ENCODE measurements at regions not wholly inside any gene's neighbourhood (a gene's known extent, or its start where the extent isn't known, plus 50 kb on each side); places are given as distances from the start of the nearest gene placed in this dataset.

DNA sequence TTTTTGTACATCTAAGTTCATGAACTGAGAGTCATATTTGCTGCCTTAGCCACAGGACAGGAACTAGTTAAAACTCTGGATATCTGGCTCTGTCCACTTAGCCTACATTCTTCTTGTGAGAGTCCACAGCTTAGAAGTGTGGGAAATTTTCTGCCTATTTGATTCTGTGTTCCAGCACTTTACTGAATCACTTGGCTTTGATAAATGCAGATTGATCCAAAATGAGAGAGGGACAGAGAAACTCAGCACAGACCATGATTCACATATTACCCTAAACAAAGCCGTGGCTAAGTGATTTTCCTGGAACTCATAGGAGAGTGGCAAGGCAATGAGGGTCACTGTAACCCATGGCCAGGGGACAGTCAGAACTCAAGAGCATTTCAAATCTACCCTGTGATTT, 87.5 kb upstream of the CADPS start:
- TF ChIP-seq, protein P1, sequence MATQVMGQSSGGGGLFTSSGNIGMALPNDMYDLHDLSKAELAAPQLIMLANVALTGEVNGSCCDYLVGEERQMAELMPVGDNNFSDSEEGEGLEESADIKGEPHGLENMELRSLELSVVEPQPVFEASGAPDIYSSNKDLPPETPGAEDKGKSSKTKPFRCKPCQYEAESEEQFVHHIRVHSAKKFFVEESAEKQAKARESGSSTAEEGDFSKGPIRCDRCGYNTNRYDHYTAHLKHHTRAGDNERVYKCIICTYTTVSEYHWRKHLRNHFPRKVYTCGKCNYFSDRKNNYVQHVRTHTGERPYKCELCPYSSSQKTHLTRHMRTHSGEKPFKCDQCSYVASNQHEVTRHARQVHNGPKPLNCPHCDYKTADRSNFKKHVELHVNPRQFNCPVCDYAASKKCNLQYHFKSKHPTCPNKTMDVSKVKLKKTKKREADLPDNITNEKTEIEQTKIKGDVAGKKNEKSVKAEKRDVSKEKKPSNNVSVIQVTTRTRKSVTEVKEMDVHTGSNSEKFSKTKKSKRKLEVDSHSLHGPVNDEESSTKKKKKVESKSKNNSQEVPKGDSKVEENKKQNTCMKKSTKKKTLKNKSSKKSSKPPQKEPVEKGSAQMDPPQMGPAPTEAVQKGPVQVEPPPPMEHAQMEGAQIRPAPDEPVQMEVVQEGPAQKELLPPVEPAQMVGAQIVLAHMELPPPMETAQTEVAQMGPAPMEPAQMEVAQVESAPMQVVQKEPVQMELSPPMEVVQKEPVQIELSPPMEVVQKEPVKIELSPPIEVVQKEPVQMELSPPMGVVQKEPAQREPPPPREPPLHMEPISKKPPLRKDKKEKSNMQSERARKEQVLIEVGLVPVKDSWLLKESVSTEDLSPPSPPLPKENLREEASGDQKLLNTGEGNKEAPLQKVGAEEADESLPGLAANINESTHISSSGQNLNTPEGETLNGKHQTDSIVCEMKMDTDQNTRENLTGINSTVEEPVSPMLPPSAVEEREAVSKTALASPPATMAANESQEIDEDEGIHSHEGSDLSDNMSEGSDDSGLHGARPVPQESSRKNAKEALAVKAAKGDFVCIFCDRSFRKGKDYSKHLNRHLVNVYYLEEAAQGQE (IDR thresholded peaks at IDR 0.05; ENCODE audit: insufficient read depth in 1 of 2, low read depth in 2 of 2, low read length in 2 of 2), result no peak
- TF ChIP-seq FOXP2 (optimal IDR thresholded peaks at IDR 0.05; ENCODE audit: borderline replicate concordance, extremely low read depth, extremely low read length, insufficient read depth) (no peak), POLR2AphosphoS5 (IDR thresholded peaks at IDR 0.05; ENCODE audit: low read depth, low read length) (no peak), SIN3A (IDR thresholded peaks at IDR 0.05; ENCODE audit: borderline replicate concordance, insufficient read depth, low read length) (no peak), TAF1 (IDR thresholded peaks at IDR 0.05; ENCODE audit: borderline replicate concordance, insufficient read depth, low read length) (no peak)

DNA sequence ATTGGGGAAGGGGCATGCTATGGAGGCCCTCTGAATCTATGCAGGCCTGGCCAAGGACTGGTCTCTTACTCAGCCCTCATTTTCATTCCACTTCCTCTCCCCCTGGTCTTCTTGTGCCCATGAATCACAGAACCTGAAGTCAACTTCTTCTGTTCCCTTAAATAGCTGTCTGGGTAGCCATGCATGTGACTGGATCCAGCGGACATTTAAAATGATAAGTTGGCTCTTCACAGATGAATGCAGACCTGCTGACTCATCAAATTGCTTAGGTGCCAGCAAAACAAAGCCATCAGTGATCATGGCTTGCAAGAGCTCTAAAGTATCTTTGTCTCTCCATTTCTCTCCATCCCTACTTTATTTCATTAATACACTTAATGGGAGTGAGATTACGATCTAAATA, 90.1 kb upstream of the CADPS start:
- TF ChIP-seq TAF1 (IDR thresholded peaks at IDR 0.05; ENCODE audit: borderline replicate concordance, insufficient read depth, low read length) (no peak), SIN3A (IDR thresholded peaks at IDR 0.05; ENCODE audit: borderline replicate concordance, insufficient read depth, low read length) (no peak), POLR2AphosphoS5 (IDR thresholded peaks at IDR 0.05; ENCODE audit: low read depth, low read length) (no peak), FOXP2 (optimal IDR thresholded peaks at IDR 0.05; ENCODE audit: borderline replicate concordance, extremely low read depth, extremely low read length, insufficient read depth) (no peak)
- TF ChIP-seq, protein P1 (IDR thresholded peaks at IDR 0.05; ENCODE audit: insufficient read depth in 1 of 2, low read depth in 2 of 2, low read length in 2 of 2), result no peak

DNA sequence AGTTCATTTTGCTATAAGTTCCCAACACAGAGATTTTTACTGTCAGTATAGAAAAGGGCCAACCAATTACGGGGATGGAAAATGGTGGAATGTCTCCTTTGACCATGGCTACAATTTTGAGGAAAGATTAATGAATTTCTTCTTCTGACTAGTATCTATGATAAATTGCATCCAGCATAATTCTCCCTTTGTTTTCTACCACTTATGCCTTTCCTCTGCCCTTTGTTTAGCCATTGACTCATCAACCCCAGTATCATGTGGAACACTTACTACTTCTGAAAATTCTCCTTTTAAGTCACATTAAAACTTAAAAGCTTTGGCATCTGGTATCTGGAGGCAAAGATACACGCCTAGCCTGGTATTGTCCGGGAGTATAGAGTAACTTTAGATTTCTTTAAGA, 92.9 kb upstream of the CADPS start:
- TF ChIP-seq FOXP2 (optimal IDR thresholded peaks at IDR 0.05; ENCODE audit: borderline replicate concordance, extremely low read depth, extremely low read length, insufficient read depth), result no peak
- TF ChIP-seq, protein P1 (IDR thresholded peaks at IDR 0.05; ENCODE audit: insufficient read depth in 1 of 2, low read depth in 2 of 2, low read length in 2 of 2), result no peak
- no peak for TF ChIP-seq SIN3A (IDR thresholded peaks at IDR 0.05; ENCODE audit: borderline replicate concordance, insufficient read depth, low read length)
- TF ChIP-seq POLR2AphosphoS5 (IDR thresholded peaks at IDR 0.05; ENCODE audit: low read depth, low read length), result no peak
- no peak for TF ChIP-seq TAF1 (IDR thresholded peaks at IDR 0.05; ENCODE audit: borderline replicate concordance, insufficient read depth, low read length)

DNA sequence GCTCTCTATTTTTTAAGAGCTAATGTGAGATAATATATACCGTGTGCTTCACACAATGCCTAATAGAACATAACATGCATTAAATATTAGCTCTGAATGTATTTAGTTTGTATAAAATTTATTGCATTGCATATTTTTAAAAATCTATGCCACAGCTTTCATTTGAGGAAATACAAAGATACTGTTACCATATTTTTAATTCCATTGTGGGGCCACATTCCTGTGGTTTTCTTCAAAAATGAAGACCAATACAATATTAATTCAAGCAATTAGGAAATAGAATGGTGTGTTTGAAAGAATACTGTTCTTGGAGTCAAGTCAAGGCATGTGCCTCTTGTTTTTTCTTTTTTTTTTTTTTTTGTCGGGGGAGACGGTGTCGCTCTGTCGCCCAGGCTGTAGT, 95.4 kb upstream of the CADPS start:
- TF ChIP-seq, protein P1 (IDR thresholded peaks at IDR 0.05; ENCODE audit: insufficient read depth in 1 of 2, low read depth in 2 of 2, low read length in 2 of 2), result no peak
- no peak for TF ChIP-seq FOXP2 (optimal IDR thresholded peaks at IDR 0.05; ENCODE audit: borderline replicate concordance, extremely low read depth, extremely low read length, insufficient read depth)
- no peak for TF ChIP-seq SIN3A (IDR thresholded peaks at IDR 0.05; ENCODE audit: borderline replicate concordance, insufficient read depth, low read length)
- no peak for TF ChIP-seq TAF1 (IDR thresholded peaks at IDR 0.05; ENCODE audit: borderline replicate concordance, insufficient read depth, low read length)
- no peak for TF ChIP-seq POLR2AphosphoS5 (IDR thresholded peaks at IDR 0.05; ENCODE audit: low read depth, low read length)

DNA sequence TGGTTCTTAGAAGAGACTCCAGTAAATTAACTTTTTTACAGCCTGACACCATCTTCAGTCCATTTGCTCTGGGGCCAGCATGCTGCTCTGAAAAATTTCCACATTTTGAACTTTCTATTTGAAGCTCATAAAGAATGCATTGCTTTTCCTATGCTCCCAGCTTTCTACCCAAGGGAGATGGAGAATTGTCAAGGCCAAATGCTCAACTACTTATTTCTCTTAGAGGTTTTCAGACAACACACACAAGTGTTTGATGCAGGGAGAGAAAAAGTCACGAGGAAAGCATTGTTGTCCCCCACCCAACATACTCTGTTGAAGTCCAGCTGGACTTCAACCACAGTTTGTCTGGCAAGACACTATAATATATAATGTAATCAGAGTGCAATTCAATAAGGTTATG, 100.3 kb upstream of the CADPS start:
- TF ChIP-seq, protein P1 (IDR thresholded peaks at IDR 0.05; ENCODE audit: insufficient read depth in 1 of 2, low read depth in 2 of 2, low read length in 2 of 2), result no peak
- no peak for TF ChIP-seq SIN3A (IDR thresholded peaks at IDR 0.05; ENCODE audit: borderline replicate concordance, insufficient read depth, low read length)
- TF ChIP-seq FOXP2 (optimal IDR thresholded peaks at IDR 0.05; ENCODE audit: borderline replicate concordance, extremely low read depth, extremely low read length, insufficient read depth), result no peak
- no peak for TF ChIP-seq POLR2AphosphoS5 (IDR thresholded peaks at IDR 0.05; ENCODE audit: low read depth, low read length)
- TF ChIP-seq TAF1 (IDR thresholded peaks at IDR 0.05; ENCODE audit: borderline replicate concordance, insufficient read depth, low read length), result no peak
